GM12865 (cell line): ENCODE measurements at regions not wholly inside any gene's neighbourhood (a gene's known extent, or its start where the extent isn't known, plus 50 kb on each side); places are given as distances from the start of the nearest gene placed in this dataset.
"Not testable (repeated sequence)": the region's sequence is repeated elsewhere in the genome, so short reads cannot be mapped to it uniquely, and the experiment has no call there.

Experiments used
- DNase-seq: peaks from one replicate; pipeline ENCODE4 v3.0.0; 2010; ENCODE audit warnings: low read depth
- H3K4me3 ChIP-seq: 2 replicates; pipeline ENCODE4 v1.5.1; 2011; ENCODE audit warnings: mild to moderate bottlenecking, low read depth, low read length, control low read depth
- CTCF ChIP-seq: IDR thresholded peaks from 2 replicates; pipeline ENCODE4 v1.5.1; 2011; ENCODE audit warnings: low read length, control low read depth, low read depth, inconsistent platforms; ENCODE audit not compliant: insufficient read depth; ENCODE audit errors: missing control alignments

- DNase-seq: no peak
- H3K4me3 ChIP-seq: no peak overlapping the region
- no peak for TF ChIP-seq CTCF
Measured at GRCh38 chr11:16598032-16598431, 140.4 kb upstream of the C11orf58 start.

DNA sequence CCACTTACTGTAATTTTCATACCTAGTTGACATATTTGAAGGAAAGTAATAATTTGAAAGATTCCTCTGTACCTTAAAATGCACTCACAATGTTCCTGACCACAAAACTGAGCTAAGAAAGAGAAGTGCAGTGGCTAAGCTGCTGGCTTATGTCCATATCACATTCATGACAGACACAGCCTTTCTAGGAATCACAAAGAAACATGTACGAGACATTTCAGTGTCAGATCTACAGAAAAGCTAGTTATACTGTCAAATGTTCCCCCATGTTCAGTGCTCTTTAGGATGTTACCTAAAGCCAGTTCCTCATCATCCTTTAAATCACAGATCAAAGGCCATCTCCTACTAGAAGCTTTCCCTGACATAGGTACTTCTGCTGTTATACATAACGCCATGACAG lies 142.2 kb upstream of the C11orf58 start:
- no peak overlapping the region for H3K4me3 ChIP-seq
- TF ChIP-seq CTCF: no peak
- DNase-seq: no peak

DNA sequence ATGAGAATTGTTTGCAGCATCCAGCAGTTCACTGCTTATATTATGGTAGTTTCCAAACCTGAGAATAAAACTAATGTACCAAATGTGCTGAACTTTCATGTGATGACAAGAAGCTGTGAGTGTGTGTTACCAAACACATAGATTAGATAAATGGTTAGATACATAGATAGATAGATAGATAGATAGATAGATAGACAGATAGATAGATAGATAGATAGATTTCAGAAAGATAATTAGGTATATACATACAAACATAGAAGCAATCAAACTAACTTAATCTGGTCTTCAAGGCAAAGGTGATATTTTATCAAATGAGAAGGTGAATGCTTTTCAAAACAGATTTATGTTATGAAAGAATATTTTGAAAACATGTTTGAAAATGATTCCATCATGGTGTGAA lies 147.3 kb upstream of the C11orf58 start:
- H3K4me3 ChIP-seq: no peak overlapping the region
- DNase-seq: no peak
- no peak for TF ChIP-seq CTCF

DNA sequence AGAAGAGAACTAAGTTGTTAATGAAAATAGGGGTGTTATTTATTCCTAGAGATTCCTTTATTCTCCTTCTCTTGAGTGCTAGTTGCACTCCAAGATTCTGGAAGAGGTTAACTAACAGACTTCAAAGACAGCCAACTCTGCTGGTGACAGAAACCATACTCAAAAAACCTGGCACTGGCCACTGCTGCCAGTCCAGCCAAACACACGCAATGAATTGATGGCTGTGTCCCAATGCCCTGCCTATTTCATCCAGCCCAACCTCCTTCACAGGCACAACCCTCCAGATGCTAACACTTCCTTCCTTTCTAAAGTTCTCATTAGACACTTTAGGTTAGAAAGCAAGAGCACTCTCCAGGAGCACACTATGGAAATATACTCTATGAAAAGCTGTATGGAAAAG lies 150.8 kb upstream of the C11orf58 start:
- no peak for DNase-seq
- H3K4me3 ChIP-seq: no peak overlapping the region
- TF ChIP-seq CTCF: no peak

GRCh38 chr11:16584569-16584968 lies 153.9 kb upstream of the C11orf58 start:
- H3K4me3 ChIP-seq: no peak overlapping the region
- TF ChIP-seq CTCF: no peak
- no peak for DNase-seq

DNA sequence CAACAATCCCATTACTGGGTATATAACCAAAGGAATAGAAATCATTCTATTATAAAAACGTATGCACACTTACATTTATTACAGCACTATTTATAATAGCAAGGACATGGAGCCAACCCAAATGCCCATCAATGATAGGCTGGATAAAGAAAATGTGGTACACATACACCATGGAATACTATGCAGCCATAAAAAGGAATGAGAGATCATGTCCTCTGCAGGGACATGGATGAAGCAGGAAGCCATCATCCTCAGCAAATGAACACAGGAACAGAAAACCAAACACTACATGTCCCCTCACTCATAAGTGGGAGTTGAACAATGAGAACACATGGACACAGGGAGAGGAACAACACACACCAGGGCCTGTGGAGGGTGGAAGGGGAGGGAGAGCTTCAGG lies 157.4 kb upstream of the C11orf58 start:
- not testable (repeated sequence) for DNase-seq, H3K4me3 ChIP-seq

DNA sequence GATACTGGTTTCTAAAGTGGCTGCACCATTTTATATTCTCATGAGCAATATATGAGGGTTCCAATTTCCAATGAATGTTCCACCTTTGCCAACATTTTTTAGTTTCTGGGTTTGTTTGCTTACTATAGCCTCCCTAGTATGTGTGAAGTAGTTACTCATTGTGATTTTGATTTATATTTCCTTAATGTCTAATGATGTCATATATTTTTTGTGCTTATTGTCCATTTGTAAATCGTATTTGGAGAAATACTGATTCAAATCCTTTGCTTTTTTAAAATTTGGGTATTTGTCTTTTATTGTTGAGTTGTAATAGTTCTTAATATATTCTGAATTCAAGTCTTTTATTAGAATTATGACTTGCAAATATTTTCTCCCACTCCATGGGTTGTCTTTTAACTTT lies 161.0 kb upstream of the C11orf58 start:
- no peak for TF ChIP-seq CTCF
- no peak for DNase-seq
- no peak overlapping the region for H3K4me3 ChIP-seq

- not testable (repeated sequence) for H3K4me3 ChIP-seq, DNase-seq
Measured at GRCh38 chr11:16574889-16575288, 163.6 kb upstream of the C11orf58 start.
